Inflammatory macrophage treated with lipopolysaccharide for 1 hour (primary cell): ENCODE measurements at regions not wholly inside any gene's neighbourhood (a gene's known extent, or its start where the extent isn't known, plus 50 kb on each side); places are given as distances from the start of the nearest gene placed in this dataset.
"Not testable (repeated sequence)": the region's sequence is repeated elsewhere in the genome, so short reads cannot be mapped to it uniquely, and the experiment has no call there.

ENCODE experiments used
- DNase-seq, 2 donors: peaks; one replicate each; pipeline ENCODE4 v3.0.0-alpha.2; 2020 to 2022

- DNase-seq = no peak
Measured at GRCh38 chr3:34139566-34139965, 341.1 kb downstream of the PDCD6IP start.

DNA sequence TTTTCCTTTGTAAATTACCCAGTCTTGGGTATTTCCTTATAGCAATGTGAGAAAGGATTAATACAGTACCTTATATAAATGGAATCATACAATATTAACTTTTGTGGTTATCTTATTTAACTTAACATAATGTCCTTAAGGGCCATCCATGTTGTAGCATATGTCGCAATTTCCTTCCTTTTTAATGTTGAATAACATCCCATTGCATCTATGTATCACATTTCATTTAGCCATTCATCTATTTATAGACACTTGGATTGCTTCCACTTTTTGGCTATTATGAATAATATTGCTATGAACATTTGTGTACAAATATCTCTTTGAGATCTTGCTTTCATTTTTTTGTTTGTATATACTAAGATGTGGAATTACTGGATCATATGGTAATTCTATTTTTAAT lies 342.2 kb downstream of the PDCD6IP start:
- DNase-seq = peak; percentile 54 to 56

DNA sequence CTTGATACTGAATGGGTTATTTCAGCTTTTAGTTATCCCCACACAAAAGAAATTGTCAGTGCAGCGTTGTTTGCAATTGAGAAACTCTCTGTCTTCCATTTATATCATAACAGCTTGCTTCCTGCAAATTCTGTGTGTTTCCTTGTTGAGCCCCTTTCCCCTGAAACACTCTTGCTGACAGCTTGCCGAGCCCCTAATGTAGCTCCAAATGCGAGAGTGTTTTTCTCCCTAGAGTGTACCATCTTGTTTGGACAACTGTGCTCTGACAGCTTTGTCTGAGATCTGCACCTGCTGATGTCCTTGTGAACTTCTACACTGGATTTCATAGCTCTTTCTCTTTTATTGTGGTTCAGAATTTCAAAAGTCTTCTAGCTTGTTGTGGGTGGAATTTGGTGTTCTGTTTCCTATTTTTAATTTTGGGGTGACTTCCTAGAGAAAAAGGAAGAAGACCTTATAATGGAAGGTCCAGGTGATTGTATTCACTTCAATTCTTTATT lies 343.5 kb downstream of the PDCD6IP start:
- no peak for DNase-seq

DNA sequence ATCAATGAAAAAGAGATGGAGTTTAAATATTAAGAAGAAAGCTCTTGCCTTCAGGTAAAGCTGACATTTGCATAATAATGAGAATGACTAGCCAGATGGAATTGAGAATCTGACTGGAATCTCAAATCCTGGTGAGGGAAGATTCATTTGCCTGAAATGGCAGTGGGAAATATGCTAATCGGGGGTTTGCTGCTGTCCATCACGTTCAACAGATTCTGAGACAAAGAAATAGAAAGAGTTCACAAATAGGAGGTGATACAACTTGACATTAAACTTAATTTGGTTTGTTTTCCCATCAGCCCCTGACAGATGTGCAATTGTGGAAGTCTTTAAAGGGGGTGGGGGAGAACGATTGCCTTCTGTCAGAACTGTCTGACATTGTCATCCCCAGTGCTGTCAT lies 347.4 kb downstream of the PDCD6IP start:
- no peak for DNase-seq

- DNase-seq = no peak
Measured at GRCh38 chr3:34146596-34146995, 348.2 kb downstream of the PDCD6IP start.

DNA sequence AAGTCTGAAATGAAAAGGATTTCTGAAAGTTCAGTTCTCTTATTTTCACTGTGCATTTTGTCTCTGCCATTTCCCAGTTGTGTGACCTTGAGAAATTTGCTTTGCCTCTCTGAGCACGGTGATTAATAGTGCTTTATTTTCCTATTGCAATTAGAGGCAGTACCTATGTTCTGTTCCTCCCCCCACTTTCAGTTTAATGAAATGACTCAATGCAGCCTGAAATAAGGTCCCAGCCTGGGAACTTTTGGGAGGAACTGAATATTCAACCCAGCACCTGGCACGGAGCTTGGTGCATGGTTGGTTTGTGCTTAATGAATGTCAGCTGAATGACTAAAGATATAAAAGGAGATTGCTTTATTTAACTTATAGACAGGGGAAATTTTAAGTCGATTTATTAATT lies 352.6 kb downstream of the PDCD6IP start:
- no peak for DNase-seq

GRCh38 chr3:34152656-34153055 lies 354.2 kb downstream of the PDCD6IP start:
- no peak for DNase-seq

GRCh38 chr3:34155108-34155507 lies 356.7 kb downstream of the PDCD6IP start:
- DNase-seq = no peak

- DNase-seq = no peak
Measured at GRCh38 chr3:34155666-34156065, 357.2 kb downstream of the PDCD6IP start.

DNA sequence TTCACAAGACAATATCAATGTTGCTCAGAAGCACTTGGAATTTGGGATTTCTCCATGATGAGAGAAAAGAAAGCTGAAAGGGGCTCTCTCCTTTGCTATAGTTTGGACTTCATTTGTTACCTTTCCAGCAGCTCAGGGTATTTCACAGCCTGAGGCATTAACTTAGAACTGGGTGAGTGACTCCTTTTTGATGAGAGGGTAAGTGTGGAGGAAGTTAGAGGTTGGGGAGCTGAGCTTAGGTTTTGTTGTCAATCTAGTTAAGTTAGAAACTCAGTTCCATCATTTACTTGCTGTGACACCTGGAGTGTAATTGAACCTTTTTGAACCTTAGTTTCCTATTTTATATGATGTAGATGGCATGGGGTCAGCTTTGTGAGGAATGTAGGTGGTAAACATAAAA lies 359.1 kb downstream of the PDCD6IP start:
- DNase-seq = no peak

- no peak for DNase-seq
Measured at GRCh38 chr3:34159613-34160420, 361.4 kb downstream of the PDCD6IP start.

GRCh38 chr3:34169636-34170035 lies 371.2 kb downstream of the PDCD6IP start:
- not testable (repeated sequence) for DNase-seq

GRCh38 chr3:34174740-34175139 lies 376.3 kb downstream of the PDCD6IP start:
- no peak for DNase-seq

GRCh38 chr3:34175636-34176176 lies 377.3 kb downstream of the PDCD6IP start:
- no peak for DNase-seq

GRCh38 chr3:34176723-34177122 lies 378.3 kb downstream of the PDCD6IP start:
- no peak for DNase-seq

- DNase-seq = no peak
Measured at GRCh38 chr3:34178415-34178814, 380.0 kb downstream of the PDCD6IP start.

DNA sequence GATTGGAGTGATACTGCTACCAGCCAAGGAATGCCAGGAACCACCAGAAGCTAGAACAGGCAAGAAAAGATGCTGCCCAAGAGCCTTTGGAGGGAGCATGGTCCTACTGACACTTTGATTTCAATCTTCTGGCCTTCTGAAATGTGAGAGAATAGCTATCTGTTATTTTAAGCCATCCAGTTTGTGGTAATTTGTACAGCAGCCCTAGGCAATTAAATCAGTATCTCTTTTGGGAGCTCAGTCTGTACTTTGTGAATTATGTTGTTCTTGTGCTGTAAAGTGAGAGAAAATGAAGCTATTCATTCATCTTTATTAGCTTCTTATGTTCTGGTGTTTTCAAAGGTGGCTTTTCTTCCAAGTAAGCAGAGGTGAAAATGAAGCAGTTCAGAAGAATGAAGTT lies 381.3 kb downstream of the PDCD6IP start:
- no peak for DNase-seq

DNA sequence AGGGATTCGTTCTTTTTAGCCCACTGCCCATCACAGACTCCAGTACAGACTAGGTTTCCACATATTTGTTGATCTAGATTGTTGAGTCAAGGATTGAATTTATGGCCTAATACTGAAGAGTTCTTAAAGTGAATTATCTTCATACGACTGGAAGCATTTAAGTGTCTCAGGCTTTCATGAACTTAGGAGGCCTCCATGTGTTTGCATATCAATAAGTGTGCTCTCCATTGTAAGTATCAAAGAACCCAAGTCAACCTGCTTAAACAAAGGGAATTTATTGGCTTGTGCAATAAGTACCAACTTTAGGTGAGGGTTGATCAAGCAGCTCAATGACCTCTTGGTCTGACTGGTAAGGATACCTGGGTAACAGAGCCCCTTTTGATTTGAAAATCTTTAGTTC lies 382.1 kb downstream of the PDCD6IP start:
- DNase-seq = no peak

GRCh38 chr3:34183114-34183513 lies 384.7 kb downstream of the PDCD6IP start:
- DNase-seq = no peak

GRCh38 chr3:34183611-34184340 lies 385.3 kb downstream of the PDCD6IP start:
- DNase-seq = no peak

DNA sequence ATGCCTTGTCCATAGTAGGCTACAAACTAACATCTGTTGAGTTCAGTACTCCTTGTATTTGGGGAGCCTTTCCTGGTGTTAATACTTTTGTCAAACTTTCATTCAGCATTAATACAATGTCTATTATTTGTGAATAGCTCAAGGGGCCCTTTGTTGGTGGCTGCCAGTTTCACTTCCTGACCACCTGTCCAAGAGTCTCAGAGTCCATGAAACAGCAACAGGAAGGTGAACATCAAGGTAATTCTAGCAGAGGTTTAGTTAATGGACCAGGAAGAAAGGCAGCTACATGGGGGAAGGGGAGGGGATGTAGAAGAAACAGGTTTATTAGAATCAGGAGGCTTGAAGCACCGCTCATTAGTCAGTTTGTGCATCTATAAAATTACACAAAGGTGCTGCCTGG lies 386.9 kb downstream of the PDCD6IP start:
- DNase-seq = no peak

DNA sequence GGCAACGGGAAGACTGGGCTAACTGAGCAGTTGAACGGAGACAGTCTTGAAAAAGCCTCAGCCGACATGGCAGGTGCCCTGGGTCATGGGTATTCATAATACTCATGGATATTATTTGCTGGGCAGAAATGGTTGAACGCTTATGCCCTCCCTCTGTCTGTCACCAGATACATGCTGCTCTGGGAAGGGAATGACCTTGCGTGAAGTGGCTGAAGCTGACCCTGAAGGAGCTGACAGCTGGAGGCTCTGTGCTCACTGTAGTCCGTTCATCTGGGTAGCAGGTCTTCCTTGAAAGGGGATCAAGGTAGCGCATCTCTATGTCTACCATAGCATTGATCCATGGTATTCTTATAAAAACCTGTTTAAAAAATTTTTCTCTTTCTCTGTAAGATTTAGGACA lies 390.7 kb downstream of the PDCD6IP start:
- no peak for DNase-seq

DNA sequence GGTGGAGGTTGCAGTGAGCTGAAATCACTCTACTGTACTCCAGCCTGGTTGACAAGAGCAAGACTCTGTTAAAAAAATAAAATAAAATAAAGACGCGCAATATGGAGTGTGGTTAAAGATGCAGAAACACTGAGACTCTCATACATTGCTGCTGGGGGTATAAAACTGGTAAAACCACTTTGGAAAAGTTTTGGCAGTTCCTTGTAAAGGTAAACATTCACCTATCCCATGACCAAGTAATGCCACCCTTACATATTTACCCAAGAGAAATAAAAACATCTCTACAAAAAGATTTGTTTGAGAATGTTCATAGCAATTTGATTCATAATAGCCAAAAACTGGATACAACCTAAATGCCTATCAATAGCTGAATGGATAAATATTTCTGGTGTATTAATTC lies 398.5 kb downstream of the PDCD6IP start:
- DNase-seq = no peak

DNA sequence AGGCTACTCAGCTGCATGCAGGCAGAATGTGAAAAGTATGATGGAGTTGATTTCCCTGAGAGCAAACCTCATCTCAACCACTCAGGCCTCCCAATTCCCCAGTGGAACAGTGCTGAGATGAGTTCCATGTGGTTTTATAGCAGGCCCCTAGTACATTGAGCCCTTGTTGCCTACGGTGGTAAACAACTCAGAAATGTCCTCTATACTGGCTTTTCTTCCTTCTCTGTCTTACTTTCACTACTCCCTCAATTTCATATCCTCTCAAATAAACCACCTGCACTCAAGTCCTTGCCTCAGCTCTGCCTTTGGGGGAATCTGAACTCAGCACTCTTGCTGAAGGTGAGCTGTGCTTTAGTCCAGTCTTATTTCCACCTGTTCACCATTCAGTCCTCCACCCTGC lies 399.9 kb downstream of the PDCD6IP start:
- no peak for DNase-seq
